CD1c-positive myeloid dendritic cell (primary cell): ENCODE measurements at regions not wholly inside any gene's neighbourhood (a gene's known extent, or its start where the extent isn't known, plus 50 kb on each side); places are given as distances from the start of the nearest gene placed in this dataset.
"Not testable (repeated sequence)": the region's sequence is repeated elsewhere in the genome, so short reads cannot be mapped to it uniquely, and the experiment has no call there.

ENCODE experiments used
- DNase-seq: peaks from one replicate; pipeline ENCODE4 v3.0.0-alpha.2; 2016; ENCODE audit errors: extremely low spot score

- no peak for DNase-seq
Measured at GRCh38 chr12:16854465-16854864, 248.5 kb upstream of the LMO3 start.

- DNase-seq: no peak
Measured at GRCh38 chr12:16849473-16849872, 243.5 kb upstream of the LMO3 start.

- no peak for DNase-seq
Measured at GRCh38 chr12:16844875-16845274, 238.9 kb upstream of the LMO3 start.

- DNase-seq: no peak
Measured at GRCh38 chr12:16833376-16834015, 227.5 kb upstream of the LMO3 start.

- no peak for DNase-seq
Measured at GRCh38 chr12:16828891-16829290, 222.9 kb upstream of the LMO3 start.

- no peak for DNase-seq
Measured at GRCh38 chr12:16807731-16808130, 201.8 kb upstream of the LMO3 start.

GRCh38 chr12:16796168-16796567, 190.2 kb upstream of the LMO3 start:
- no peak for DNase-seq

GRCh38 chr12:16789204-16789790, 183.3 kb upstream of the LMO3 start:
- no peak for DNase-seq

- DNase-seq: no peak
Measured at GRCh38 chr12:16788506-16789203, 182.7 kb upstream of the LMO3 start.

GRCh38 chr12:16785953-16786352, 180.0 kb upstream of the LMO3 start:
- DNase-seq: no peak

GRCh38 chr12:16785524-16785923, 179.6 kb upstream of the LMO3 start:
- no peak for DNase-seq

GRCh38 chr12:16769129-16769528, 163.2 kb upstream of the LMO3 start:
- DNase-seq: not testable (repeated sequence)

- DNase-seq: no peak
Measured at GRCh38 chr12:16766736-16767135, 160.8 kb upstream of the LMO3 start.

GRCh38 chr12:16763901-16764300, 157.9 kb upstream of the LMO3 start:
- no peak for DNase-seq

GRCh38 chr12:16756833-16757555, 151.0 kb upstream of the LMO3 start:
- DNase-seq: no peak

- no peak for DNase-seq
Measured at GRCh38 chr12:16730772-16731171, 124.8 kb upstream of the LMO3 start.

GRCh38 chr12:16726879-16727278, 120.9 kb upstream of the LMO3 start:
- no peak for DNase-seq

- no peak for DNase-seq
Measured at GRCh38 chr12:16719713-16720416, 113.9 kb upstream of the LMO3 start.

- no peak for DNase-seq
Measured at GRCh38 chr12:16716928-16717327, 111.0 kb upstream of the LMO3 start.

- DNase-seq: no peak
Measured at GRCh38 chr12:16692099-16692498, 86.1 kb upstream of the LMO3 start.

GRCh38 chr12:16691624-16692023, 85.7 kb upstream of the LMO3 start:
- DNase-seq: no peak

- DNase-seq: no peak
Measured at GRCh38 chr12:16688200-16688599, 82.2 kb upstream of the LMO3 start.
